SK-N-MC (cell line): ENCODE measurements at regions not wholly inside any gene's neighbourhood (a gene's known extent, or its start where the extent isn't known, plus 50 kb on each side); places are given as distances from the start of the nearest gene placed in this dataset.

Experiments used
- EZH2 ChIP-seq: fragments of 200-600 bp; sonication (generic); IDR thresholded peaks from one replicate; pipeline ENCODE4 v1.6.1; 2017; ENCODE audit warnings: antibody characterized with exemption
- POLR2AphosphoS5 ChIP-seq: IDR thresholded peaks from 2 replicates; pipeline ENCODE4 v1.6.1; 2012; ENCODE audit warnings: mild to moderate bottlenecking, low read depth, low read length, borderline replicate concordance

DNA sequence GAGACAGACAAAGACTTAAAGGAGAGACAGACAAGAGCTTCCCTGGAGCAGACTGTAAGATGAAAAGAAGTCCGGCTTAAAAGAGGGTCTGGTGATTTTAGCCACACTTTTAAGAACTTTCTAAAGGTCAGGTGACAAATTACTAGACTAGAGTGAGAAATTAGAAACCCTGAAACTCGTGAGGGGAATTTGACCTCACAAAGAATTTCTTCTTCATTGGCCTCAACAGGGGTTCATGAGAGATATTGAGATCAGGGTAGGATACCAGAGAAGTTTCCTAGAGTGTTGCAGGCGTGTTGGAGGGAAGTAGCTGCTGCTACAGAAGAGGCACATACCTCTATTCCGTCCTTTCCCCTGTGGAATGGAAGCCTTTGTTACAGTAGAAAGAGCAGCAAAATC is 884.4 kb downstream of the KCNT2 start:
- TF ChIP-seq EZH2 (no peak), POLR2AphosphoS5 (no peak)
